Liver (tissue), 8 donors: ENCODE measurements at regions not wholly inside any gene's neighbourhood (a gene's known extent, or its start where the extent isn't known, plus 50 kb on each side); places are given as distances from the start of the nearest gene placed in this dataset.

ENCODE experiments used
- DNase-seq: peaks from one replicate; pipeline ENCODE4 v3.0.0-alpha.2; 2017; ENCODE audit warnings: low spot score
- H3K27ac ChIP-seq, 2 donors: one replicate each; pipeline ENCODE4 v1.7.0; 2013; ENCODE audit warnings: inconsistent platforms in 2 of 2, low read length in 2 of 2, control low read depth in 1 of 2, low read depth in 1 of 2, mild to moderate bottlenecking in 1 of 2
- H3K27me3 ChIP-seq, 4 donors: one replicate each; pipeline versions ENCODE4 v1.6.1 to v1.7.0; 2013; ENCODE audit warnings: low read length in 3 of 4, inconsistent platforms in 1 of 4, mild to moderate bottlenecking in 1 of 4, moderate library complexity in 1 of 4; ENCODE audit not compliant: control insufficient read depth in 4 of 4, insufficient read depth in 4 of 4
- H3K36me3 ChIP-seq, 4 donors: one replicate each; pipeline versions ENCODE4 v1.6.1 to v1.7.0; 2013; ENCODE audit warnings: low read length in 3 of 4, mild to moderate bottlenecking in 3 of 4, low read depth in 1 of 4, moderate library complexity in 1 of 4; ENCODE audit not compliant: control insufficient read depth in 4 of 4, insufficient read depth in 3 of 4
- H3K4me1 ChIP-seq, 4 donors: one replicate each; pipeline versions ENCODE4 v1.6.1 to v1.7.0; 2013; ENCODE audit warnings: low read length in 3 of 4, mild to moderate bottlenecking in 3 of 4, moderate library complexity in 1 of 4; ENCODE audit not compliant: control insufficient read depth in 4 of 4, insufficient read depth in 4 of 4
- H3K4me3 ChIP-seq, 3 donors: one replicate each; pipeline versions ENCODE4 v1.6.1 to v1.7.0; 2013; ENCODE audit warnings: low read length in 3 of 3, control low read depth in 1 of 3, low read depth in 1 of 3, mild to moderate bottlenecking in 1 of 3
- H3K9ac ChIP-seq, 2 donors: one replicate each; pipeline ENCODE4 v1.7.0; 2013; ENCODE audit warnings: low read length in 2 of 2, mild to moderate bottlenecking in 2 of 2, moderate library complexity in 2 of 2, control low read depth in 1 of 2, low read depth in 1 of 2
- H3K9me3 ChIP-seq, 4 donors: one replicate each; pipeline versions ENCODE4 v1.6.1 to v1.7.0; 2013; ENCODE audit warnings: low read length in 3 of 4; ENCODE audit not compliant: control insufficient read depth in 4 of 4
- EGR1 ChIP-seq, 2 donors: IDR thresholded peaks; 2 replicates each; pipeline ENCODE4 v1.6.1; 2016 to 2018; ENCODE audit warnings: antibody characterized with exemption in 2 of 2, low read depth in 2 of 2
- FOXA1 ChIP-seq: IDR thresholded peaks from 2 replicates; pipeline ENCODE4 v1.6.1; 2016; ENCODE audit warnings: antibody characterized with exemption
- FOXA2 ChIP-seq: IDR thresholded peaks from 2 replicates; pipeline ENCODE4 v1.6.1; 2016; ENCODE audit warnings: antibody characterized with exemption
- GABPA ChIP-seq, 2 donors: IDR thresholded peaks in 1 of 2; conservative IDR thresholded peaks in 1 of 2; 2 replicates each; pipeline ENCODE4 v1.6.1; 2016; ENCODE audit warnings: antibody characterized with exemption in 2 of 2, mild to moderate bottlenecking in 1 of 2, moderate library complexity in 1 of 2
- HNF4A ChIP-seq, 2 donors: conservative IDR thresholded peaks; 2 replicates each; pipeline ENCODE4 v1.6.1; 2016; ENCODE audit warnings: antibody characterized with exemption in 2 of 2, mild to moderate bottlenecking in 2 of 2
- HNF4G ChIP-seq: IDR thresholded peaks from 2 replicates; pipeline ENCODE4 v1.6.1; 2016; ENCODE audit warnings: antibody characterized with exemption
- JUND ChIP-seq, 2 donors: IDR thresholded peaks; 2 replicates each; pipeline ENCODE4 v1.6.1; 2016; ENCODE audit warnings: antibody characterized with exemption in 2 of 2
- NR2F2 ChIP-seq: IDR thresholded peaks from 2 replicates; pipeline ENCODE4 v1.6.1; 2016; ENCODE audit warnings: antibody characterized with exemption
- RAD21 ChIP-seq, 2 donors: IDR thresholded peaks; 2 replicates each; pipeline ENCODE4 v1.6.1; 2016; ENCODE audit warnings: antibody characterized with exemption in 2 of 2, mild to moderate bottlenecking in 2 of 2
- RXRA ChIP-seq, 2 donors: IDR thresholded peaks; 2 replicates each; pipeline ENCODE4 v1.6.1; 2017 to 2018; ENCODE audit warnings: antibody characterized with exemption in 2 of 2, mild to moderate bottlenecking in 1 of 2
- SP1 ChIP-seq: IDR thresholded peaks from 2 replicates; pipeline ENCODE4 v1.6.1; 2018; ENCODE audit warnings: antibody characterized with exemption, mild to moderate bottlenecking
- TAF1 ChIP-seq: conservative IDR thresholded peaks from 2 replicates; pipeline ENCODE4 v1.6.1; 2016; ENCODE audit warnings: antibody characterized with exemption, mild to moderate bottlenecking
- YY1 ChIP-seq: IDR thresholded peaks from 2 replicates; pipeline ENCODE4 v1.6.1; 2016; ENCODE audit warnings: antibody characterized with exemption, mild to moderate bottlenecking
- WGBS: extraction: QIAGEN DNeasy Blood & Tissue Kit; methylation state at CpG from one replicate; pipeline ENCODE4 v1.1.7; 2013; 5-methylcytosine and 5-hydroxymethylcytosine counted together
- TF ChIP-seq, protein P1 (sequence below): IDR thresholded peaks from 2 replicates; pipeline ENCODE4 v1.6.1; 2016; ENCODE audit warnings: antibody characterized with exemption
- TF ChIP-seq, protein P2 (sequence below): fragments of 150-350 bp; IDR thresholded peaks from 2 replicates; pipeline ENCODE4 v1.5.1; 2017; ENCODE audit warnings: improper control_type of control experiment, low read depth, low read length; ENCODE audit not compliant: missing input control
- TF ChIP-seq, protein P3 (sequence below): IDR thresholded peaks from 2 replicates; pipeline ENCODE4 v1.6.1; 2016; ENCODE audit warnings: antibody characterized with exemption
- TF ChIP-seq, protein P4 (sequence below): IDR thresholded peaks from 2 replicates; pipeline ENCODE4 v1.6.1; 2016; ENCODE audit warnings: antibody characterized with exemption, mild to moderate bottlenecking
- TF ChIP-seq, protein P5 (sequence below): IDR thresholded peaks from 2 replicates; pipeline ENCODE4 v1.6.1; 2016; ENCODE audit warnings: antibody characterized with exemption
- donor health status: healthy.
- donor health status: healthy.
- donor health status: healthy.
- donor health status: healthy.
- donor health status: healthy.

DNA sequence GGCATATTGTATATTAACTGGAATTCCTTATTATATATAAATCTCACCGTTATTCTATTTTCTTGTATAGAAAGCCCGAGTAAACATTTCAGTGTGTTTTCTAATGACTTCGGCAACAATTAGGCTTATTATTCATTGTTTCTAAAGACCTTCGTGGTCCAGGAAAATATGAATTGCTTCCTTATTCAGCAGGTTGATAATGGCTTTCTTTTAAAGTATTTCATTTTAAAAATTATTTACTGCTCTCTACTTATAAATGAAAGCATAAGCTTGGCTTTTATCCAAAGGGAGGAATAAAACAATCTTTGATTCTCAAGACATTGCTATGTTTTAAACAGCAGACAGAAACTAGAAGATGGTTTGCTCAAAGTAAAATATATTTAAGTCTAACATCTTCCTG lies 198.4 kb upstream of the RGS18 start:
- Histone ChIP-seq H3K27me3 (no peaks in the 10 kb centered on the region), H3K9ac (no peak overlapping the region), H3K27ac (no peak overlapping the region), H3K36me3 (no peaks in the 10 kb centered on the region), H3K4me1 (no peaks in the 10 kb centered on the region), H3K9me3 (no peaks in the 10 kb centered on the region), H3K4me3 (no peak overlapping the region)
- 72% methylated on average over 4 of the region's 4 CpGs for WGBS
- no peak for TF ChIP-seq TAF1
- TF ChIP-seq, protein P1, sequence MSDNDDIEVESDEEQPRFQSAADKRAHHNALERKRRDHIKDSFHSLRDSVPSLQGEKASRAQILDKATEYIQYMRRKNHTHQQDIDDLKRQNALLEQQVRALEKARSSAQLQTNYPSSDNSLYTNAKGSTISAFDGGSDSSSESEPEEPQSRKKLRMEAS: no peak
- TF ChIP-seq, protein P2, sequence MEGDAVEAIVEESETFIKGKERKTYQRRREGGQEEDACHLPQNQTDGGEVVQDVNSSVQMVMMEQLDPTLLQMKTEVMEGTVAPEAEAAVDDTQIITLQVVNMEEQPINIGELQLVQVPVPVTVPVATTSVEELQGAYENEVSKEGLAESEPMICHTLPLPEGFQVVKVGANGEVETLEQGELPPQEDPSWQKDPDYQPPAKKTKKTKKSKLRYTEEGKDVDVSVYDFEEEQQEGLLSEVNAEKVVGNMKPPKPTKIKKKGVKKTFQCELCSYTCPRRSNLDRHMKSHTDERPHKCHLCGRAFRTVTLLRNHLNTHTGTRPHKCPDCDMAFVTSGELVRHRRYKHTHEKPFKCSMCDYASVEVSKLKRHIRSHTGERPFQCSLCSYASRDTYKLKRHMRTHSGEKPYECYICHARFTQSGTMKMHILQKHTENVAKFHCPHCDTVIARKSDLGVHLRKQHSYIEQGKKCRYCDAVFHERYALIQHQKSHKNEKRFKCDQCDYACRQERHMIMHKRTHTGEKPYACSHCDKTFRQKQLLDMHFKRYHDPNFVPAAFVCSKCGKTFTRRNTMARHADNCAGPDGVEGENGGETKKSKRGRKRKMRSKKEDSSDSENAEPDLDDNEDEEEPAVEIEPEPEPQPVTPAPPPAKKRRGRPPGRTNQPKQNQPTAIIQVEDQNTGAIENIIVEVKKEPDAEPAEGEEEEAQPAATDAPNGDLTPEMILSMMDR: no peak
- TF ChIP-seq YY1: no peak
- TF ChIP-seq RXRA (IDR thresholded peaks at IDR 0.05): no peak
- TF ChIP-seq GABPA (IDR thresholded peaks at IDR 0.05 in 1 of 2, conservative IDR thresholded peaks at IDR 0.05 in 1 of 2): no peak
- TF ChIP-seq JUND (IDR thresholded peaks at IDR 0.05): no peak
- TF ChIP-seq HNF4G: no peak
- no peak for TF ChIP-seq HNF4A (conservative IDR thresholded peaks at IDR 0.05)
- TF ChIP-seq, protein P3, sequence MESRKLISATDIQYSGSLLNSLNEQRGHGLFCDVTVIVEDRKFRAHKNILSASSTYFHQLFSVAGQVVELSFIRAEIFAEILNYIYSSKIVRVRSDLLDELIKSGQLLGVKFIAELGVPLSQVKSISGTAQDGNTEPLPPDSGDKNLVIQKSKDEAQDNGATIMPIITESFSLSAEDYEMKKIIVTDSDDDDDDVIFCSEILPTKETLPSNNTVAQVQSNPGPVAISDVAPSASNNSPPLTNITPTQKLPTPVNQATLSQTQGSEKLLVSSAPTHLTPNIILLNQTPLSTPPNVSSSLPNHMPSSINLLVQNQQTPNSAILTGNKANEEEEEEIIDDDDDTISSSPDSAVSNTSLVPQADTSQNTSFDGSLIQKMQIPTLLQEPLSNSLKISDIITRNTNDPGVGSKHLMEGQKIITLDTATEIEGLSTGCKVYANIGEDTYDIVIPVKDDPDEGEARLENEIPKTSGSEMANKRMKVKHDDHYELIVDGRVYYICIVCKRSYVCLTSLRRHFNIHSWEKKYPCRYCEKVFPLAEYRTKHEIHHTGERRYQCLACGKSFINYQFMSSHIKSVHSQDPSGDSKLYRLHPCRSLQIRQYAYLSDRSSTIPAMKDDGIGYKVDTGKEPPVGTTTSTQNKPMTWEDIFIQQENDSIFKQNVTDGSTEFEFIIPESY: no peak
- TF ChIP-seq EGR1 (IDR thresholded peaks at IDR 0.05; ENCODE audit: low read depth in 2 of 2): no peak
- DNase-seq: no peak

- DNase-seq: no peak
- Histone ChIP-seq H3K4me1 (no peaks in the 10 kb centered on the region), H3K27me3 (no peaks in the 10 kb centered on the region), H3K27ac (no peak overlapping the region), H3K36me3 (no peaks in the 10 kb centered on the region), H3K9ac (no peak overlapping the region), H3K4me3 (no peak overlapping the region), H3K9me3 (no peaks in the 10 kb centered on the region)
- TF ChIP-seq JUND (IDR thresholded peaks at IDR 0.05) (no peak), HNF4A (conservative IDR thresholded peaks at IDR 0.05) (no peak), EGR1 (IDR thresholded peaks at IDR 0.05; ENCODE audit: low read depth in 2 of 2) (no peak), FOXA2 (no peak), NR2F2 (no peak), RXRA (IDR thresholded peaks at IDR 0.05) (no peak), HNF4G (no peak), SP1 (no peak), RAD21 (IDR thresholded peaks at IDR 0.05) (no peak), GABPA (IDR thresholded peaks at IDR 0.05 in 1 of 2, conservative IDR thresholded peaks at IDR 0.05 in 1 of 2) (no peak), YY1 (no peak), TAF1 (no peak), FOXA1 (no peak)
- TF ChIP-seq, protein P3: no peak
- TF ChIP-seq, protein P4, sequence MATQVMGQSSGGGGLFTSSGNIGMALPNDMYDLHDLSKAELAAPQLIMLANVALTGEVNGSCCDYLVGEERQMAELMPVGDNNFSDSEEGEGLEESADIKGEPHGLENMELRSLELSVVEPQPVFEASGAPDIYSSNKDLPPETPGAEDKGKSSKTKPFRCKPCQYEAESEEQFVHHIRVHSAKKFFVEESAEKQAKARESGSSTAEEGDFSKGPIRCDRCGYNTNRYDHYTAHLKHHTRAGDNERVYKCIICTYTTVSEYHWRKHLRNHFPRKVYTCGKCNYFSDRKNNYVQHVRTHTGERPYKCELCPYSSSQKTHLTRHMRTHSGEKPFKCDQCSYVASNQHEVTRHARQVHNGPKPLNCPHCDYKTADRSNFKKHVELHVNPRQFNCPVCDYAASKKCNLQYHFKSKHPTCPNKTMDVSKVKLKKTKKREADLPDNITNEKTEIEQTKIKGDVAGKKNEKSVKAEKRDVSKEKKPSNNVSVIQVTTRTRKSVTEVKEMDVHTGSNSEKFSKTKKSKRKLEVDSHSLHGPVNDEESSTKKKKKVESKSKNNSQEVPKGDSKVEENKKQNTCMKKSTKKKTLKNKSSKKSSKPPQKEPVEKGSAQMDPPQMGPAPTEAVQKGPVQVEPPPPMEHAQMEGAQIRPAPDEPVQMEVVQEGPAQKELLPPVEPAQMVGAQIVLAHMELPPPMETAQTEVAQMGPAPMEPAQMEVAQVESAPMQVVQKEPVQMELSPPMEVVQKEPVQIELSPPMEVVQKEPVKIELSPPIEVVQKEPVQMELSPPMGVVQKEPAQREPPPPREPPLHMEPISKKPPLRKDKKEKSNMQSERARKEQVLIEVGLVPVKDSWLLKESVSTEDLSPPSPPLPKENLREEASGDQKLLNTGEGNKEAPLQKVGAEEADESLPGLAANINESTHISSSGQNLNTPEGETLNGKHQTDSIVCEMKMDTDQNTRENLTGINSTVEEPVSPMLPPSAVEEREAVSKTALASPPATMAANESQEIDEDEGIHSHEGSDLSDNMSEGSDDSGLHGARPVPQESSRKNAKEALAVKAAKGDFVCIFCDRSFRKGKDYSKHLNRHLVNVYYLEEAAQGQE: no peak
- TF ChIP-seq, protein P5, sequence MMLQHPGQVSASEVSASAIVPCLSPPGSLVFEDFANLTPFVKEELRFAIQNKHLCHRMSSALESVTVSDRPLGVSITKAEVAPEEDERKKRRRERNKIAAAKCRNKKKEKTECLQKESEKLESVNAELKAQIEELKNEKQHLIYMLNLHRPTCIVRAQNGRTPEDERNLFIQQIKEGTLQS: no peak
- TF ChIP-seq, protein P2: no peak
- TF ChIP-seq, protein P1: no peak
- WGBS: 69% methylated on average over 2 of the region's 2 CpGs
These were observed 195.0 kb upstream of the RGS18 start for GRCh38 chr1:191963286-191963685.
